SK-N-SH treated with all-trans-retinoic acid at 6 μM for 48 hours (cell line): ENCODE measurements at regions not wholly inside any gene's neighbourhood (a gene's known extent, or its start where the extent isn't known, plus 50 kb on each side); places are given as distances from the start of the nearest gene placed in this dataset.

ENCODE experiments used
- ATAC-seq: fragments of 200-7000 bp; cut with Tn5 transposase; 3 replicates; pipeline ENCODE4 v1.9.1; 2020; ENCODE audit warnings: mild to moderate bottlenecking, moderate library complexity
- ARNTL ChIP-seq: fragments of 450-650 bp; formaldehyde crosslinking; IDR thresholded peaks from 2 replicates; pipeline ENCODE4 v1.5.0; 2020; ENCODE audit warnings: low read depth, mild to moderate bottlenecking, moderate library complexity, borderline replicate concordance
- CSDC2 ChIP-seq: fragments of 250-450 bp; sonication (Bioruptor Pico); IDR thresholded peaks from 2 replicates; pipeline ENCODE4 v1.5.0; 2020; ENCODE audit warnings: mild to moderate bottlenecking, moderate library complexity
- GLIS3 ChIP-seq: fragments of 250-450 bp; sonication (Bioruptor Pico); IDR thresholded peaks from 2 replicates; pipeline ENCODE4 v1.5.0; 2020; ENCODE audit warnings: mild to moderate bottlenecking, moderate library complexity
- ISL1 ChIP-seq: fragments of 250-450 bp; sonication (Bioruptor Pico); IDR thresholded peaks from 2 replicates; pipeline ENCODE4 v2.1.2; 2022; ENCODE audit warnings: mild to moderate bottlenecking, moderate library complexity
- OSR1 ChIP-seq: fragments of 250-450 bp; sonication (Bioruptor Pico); IDR thresholded peaks from 2 replicates; pipeline ENCODE4 v1.8.0; 2022; ENCODE audit warnings: moderate library complexity, mild to moderate bottlenecking, inconsistent platforms
- PPARA ChIP-seq: fragments of 250-450 bp; sonication (Bioruptor Pico); IDR thresholded peaks from 2 replicates; pipeline ENCODE4 v1.5.0; 2020; ENCODE audit warnings: mild to moderate bottlenecking, borderline replicate concordance
- RARB ChIP-seq: fragments of 250-450 bp; sonication (Bioruptor Pico); IDR thresholded peaks from 2 replicates; pipeline ENCODE4 v1.8.0; 2021; ENCODE audit warnings: mild to moderate bottlenecking, moderate library complexity
- SNAI2 ChIP-seq: fragments of 250-450 bp; sonication (Bioruptor Pico); IDR thresholded peaks from 2 replicates; pipeline ENCODE4 v1.5.0; 2020; ENCODE audit warnings: mild to moderate bottlenecking, moderate library complexity
- TCF4 ChIP-seq: fragments of 250-450 bp; sonication (Bioruptor Pico); IDR thresholded peaks from 2 replicates; pipeline ENCODE4 v1.8.0; 2021; ENCODE audit warnings: mild to moderate bottlenecking, moderate library complexity, borderline replicate concordance
- TOX ChIP-seq: fragments of 250-450 bp; sonication (Bioruptor Pico); IDR thresholded peaks from 2 replicates; pipeline ENCODE4 v1.8.0; 2021; ENCODE audit warnings: mild to moderate bottlenecking, moderate library complexity, borderline replicate concordance
- ZC3H10 ChIP-seq: fragments of 250-450 bp; sonication (Bioruptor Pico); IDR thresholded peaks from 2 replicates; pipeline ENCODE4 v1.5.1; 2021; ENCODE audit warnings: mild to moderate bottlenecking, moderate library complexity
- ZFP30 ChIP-seq: fragments of 450-650 bp; formaldehyde crosslinking; IDR thresholded peaks from 2 replicates; pipeline ENCODE4 v1.5.0; 2022; ENCODE audit warnings: mild to moderate bottlenecking, moderate library complexity
- ZNF565 ChIP-seq: fragments of 450-650 bp; formaldehyde crosslinking; conservative IDR thresholded peaks from 2 replicates; pipeline ENCODE4 v1.5.0; 2020; ENCODE audit warnings: low read depth, mild to moderate bottlenecking, moderate library complexity
- ZNF8 ChIP-seq: fragments of 450-650 bp; formaldehyde crosslinking; IDR thresholded peaks from 2 replicates; pipeline ENCODE4 v1.5.0; 2020; ENCODE audit warnings: mild to moderate bottlenecking, moderate library complexity
- TF ChIP-seq, protein P1 (sequence below): fragments of 250-450 bp; sonication (Bioruptor Pico); IDR thresholded peaks from 2 replicates; pipeline ENCODE4 v1.5.1; 2020; ENCODE audit warnings: low read depth, mild to moderate bottlenecking, moderate library complexity
- TF ChIP-seq, protein P2 (sequence below): fragments of 250-450 bp; sonication (Bioruptor Pico); IDR thresholded peaks from 2 replicates; pipeline ENCODE4 v1.5.0; 2020; ENCODE audit warnings: mild to moderate bottlenecking, moderate library complexity
- TF ChIP-seq, protein P3 (sequence below): fragments of 250-450 bp; sonication (Bioruptor Pico); IDR thresholded peaks from 2 replicates; pipeline ENCODE4 v1.5.1; 2021; ENCODE audit warnings: mild to moderate bottlenecking, moderate library complexity

DNA sequence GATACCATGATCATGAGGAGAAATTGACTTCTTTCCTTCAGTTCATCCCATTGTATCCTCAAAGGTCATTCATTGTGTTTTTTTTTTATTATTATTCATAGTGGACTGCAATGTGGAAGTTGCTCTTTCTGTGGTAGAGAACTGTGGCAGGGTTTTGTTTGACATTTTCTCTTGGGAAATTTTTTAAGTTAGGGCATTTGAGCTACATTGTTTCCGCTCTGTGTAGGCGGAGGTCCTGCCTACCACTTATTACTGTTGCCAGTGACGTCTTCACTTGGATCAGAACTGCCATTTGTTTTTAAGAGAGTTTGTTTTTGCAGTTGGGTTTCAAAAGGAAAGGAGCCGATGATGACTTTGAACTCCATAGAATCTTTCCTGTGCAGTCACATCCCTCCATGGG is 287.4 kb upstream of the FMN2 start:
- no peak for TF ChIP-seq TCF4 (CRISPR knock-in tag)
- TF ChIP-seq CSDC2 (CRISPR knock-in tag): no peak
- TF ChIP-seq ZFP30 (CRISPR knock-in tag): no peak
- TF ChIP-seq, protein P1, sequence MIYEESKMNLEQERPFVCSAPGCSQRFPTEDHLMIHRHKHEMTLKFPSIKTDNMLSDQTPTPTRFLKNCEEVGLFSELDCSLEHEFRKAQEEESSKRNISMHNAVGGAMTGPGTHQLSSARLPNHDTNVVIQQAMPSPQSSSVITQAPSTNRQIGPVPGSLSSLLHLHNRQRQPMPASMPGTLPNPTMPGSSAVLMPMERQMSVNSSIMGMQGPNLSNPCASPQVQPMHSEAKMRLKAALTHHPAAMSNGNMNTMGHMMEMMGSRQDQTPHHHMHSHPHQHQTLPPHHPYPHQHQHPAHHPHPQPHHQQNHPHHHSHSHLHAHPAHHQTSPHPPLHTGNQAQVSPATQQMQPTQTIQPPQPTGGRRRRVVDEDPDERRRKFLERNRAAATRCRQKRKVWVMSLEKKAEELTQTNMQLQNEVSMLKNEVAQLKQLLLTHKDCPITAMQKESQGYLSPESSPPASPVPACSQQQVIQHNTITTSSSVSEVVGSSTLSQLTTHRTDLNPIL: no peak
- TF ChIP-seq SNAI2 (CRISPR knock-in tag): no peak
- TF ChIP-seq OSR1: no peak
- TF ChIP-seq PPARA (CRISPR knock-in tag): no peak
- TF ChIP-seq GLIS3: no peak
- no peak for TF ChIP-seq ISL1 (CRISPR knock-in tag)
- TF ChIP-seq RARB (CRISPR knock-in tag): no peak
- TF ChIP-seq, protein P2, sequence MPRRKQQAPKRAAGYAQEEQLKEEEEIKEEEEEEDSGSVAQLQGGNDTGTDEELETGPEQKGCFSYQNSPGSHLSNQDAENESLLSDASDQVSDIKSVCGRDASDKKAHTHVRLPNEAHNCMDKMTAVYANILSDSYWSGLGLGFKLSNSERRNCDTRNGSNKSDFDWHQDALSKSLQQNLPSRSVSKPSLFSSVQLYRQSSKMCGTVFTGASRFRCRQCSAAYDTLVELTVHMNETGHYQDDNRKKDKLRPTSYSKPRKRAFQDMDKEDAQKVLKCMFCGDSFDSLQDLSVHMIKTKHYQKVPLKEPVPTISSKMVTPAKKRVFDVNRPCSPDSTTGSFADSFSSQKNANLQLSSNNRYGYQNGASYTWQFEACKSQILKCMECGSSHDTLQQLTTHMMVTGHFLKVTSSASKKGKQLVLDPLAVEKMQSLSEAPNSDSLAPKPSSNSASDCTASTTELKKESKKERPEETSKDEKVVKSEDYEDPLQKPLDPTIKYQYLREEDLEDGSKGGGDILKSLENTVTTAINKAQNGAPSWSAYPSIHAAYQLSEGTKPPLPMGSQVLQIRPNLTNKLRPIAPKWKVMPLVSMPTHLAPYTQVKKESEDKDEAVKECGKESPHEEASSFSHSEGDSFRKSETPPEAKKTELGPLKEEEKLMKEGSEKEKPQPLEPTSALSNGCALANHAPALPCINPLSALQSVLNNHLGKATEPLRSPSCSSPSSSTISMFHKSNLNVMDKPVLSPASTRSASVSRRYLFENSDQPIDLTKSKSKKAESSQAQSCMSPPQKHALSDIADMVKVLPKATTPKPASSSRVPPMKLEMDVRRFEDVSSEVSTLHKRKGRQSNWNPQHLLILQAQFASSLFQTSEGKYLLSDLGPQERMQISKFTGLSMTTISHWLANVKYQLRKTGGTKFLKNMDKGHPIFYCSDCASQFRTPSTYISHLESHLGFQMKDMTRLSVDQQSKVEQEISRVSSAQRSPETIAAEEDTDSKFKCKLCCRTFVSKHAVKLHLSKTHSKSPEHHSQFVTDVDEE (CRISPR knock-in tag): no peak
- TF ChIP-seq, all 23 proteins: peak for 0
- ATAC-seq: no peak

DNA sequence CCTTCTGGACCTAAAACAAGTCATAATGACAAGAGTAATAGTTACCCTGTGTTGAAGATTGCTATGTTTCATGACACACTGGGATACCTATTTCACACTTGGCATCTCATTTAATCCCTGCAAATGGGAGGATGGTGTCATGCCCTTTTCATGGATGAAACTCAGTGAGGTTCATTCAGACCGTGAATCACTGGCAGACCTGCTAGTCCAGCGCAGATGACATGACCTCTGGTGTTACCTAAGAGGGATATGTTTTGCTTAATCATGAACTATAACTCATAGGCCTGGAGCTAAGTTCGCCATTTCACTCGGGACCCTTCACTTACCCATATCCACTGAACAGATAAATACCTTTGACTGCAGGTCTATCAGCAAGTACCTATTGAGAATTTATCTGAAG is 286.6 kb upstream of the FMN2 start:
- TF ChIP-seq ARNTL (CRISPR knock-in tag) (no peak), SNAI2 (CRISPR knock-in tag) (no peak), PPARA (CRISPR knock-in tag) (no peak)
- TF ChIP-seq, protein P3, sequence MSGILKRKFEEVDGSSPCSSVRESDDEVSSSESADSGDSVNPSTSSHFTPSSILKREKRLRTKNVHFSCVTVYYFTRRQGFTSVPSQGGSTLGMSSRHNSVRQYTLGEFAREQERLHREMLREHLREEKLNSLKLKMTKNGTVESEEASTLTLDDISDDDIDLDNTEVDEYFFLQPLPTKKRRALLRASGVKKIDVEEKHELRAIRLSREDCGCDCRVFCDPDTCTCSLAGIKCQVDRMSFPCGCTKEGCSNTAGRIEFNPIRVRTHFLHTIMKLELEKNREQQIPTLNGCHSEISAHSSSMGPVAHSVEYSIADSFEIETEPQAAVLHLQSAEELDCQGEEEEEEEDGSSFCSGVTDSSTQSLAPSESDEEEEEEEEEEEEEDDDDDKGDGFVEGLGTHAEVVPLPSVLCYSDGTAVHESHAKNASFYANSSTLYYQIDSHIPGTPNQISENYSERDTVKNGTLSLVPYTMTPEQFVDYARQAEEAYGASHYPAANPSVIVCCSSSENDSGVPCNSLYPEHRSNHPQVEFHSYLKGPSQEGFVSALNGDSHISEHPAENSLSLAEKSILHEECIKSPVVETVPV (CRISPR knock-in tag): no peak
- no peak for ATAC-seq

DNA sequence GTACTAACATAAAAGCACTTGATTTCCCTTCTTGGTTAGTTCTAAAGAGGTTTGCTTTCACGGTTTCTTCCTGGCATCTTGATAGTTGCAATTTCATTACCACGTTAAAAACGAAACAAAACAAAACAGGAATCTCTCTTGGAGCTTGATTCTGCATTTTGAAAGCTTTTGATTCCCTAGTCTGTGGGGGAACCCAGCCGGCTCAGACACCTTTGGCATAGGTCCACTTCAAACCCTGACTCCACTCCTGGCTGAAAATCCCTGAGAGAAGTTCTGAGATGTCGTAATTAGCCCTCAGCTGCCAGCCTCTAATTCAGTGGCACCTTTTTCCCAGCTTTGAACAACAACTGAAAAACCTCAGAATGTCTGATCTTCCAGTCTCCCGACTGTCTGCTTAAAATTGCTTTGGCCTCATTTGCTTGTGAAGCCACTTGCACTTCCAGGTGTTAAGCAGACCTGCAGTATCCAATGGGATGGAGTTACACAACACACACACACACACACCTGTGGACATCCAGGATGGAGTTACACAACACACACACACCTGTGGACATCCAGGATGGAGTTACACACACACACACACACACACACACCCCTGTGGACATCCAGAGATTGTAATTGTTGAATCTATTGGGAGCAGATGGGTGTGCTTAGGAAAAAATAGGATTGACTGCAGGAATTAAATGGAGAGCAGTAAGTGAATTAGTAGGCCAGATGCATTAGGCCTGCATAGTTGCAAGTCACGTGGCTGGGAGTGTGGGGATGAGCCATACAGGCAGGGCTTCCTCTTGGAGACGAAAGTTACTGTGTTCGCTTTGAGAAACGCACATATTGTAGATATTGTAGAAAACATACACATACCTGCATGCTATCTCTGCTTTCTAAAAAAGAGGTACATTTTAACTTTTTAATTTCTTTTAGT is 285.6 kb upstream of the FMN2 start:
- ATAC-seq: no peak; the same call in 2 of the 3 replicates
- no peak for TF ChIP-seq RARB (CRISPR knock-in tag)
- TF ChIP-seq, protein P2 (CRISPR knock-in tag): peak; percentile 31; the same call in 1 of the 2 replicates

DNA sequence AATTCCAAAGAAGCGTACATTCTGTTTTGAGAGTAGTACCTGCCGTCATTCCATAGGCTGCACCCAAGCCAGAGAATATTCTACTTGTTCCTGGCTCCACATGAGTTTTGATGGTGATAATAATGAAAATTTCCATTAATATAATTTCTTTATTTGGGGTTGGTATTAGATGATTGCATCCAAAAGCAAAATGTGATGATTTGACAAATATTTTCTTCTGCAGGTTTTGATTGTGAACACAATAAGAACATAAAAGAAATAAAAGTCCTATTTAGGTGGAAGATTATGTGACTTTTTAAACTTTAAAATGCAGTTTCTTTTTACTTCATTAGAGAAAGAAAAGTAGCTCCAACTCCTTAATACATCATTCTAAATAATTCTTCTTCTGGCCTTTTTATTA is 284.8 kb upstream of the FMN2 start:
- no peak for TF ChIP-seq RARB (CRISPR knock-in tag)
- TF ChIP-seq ZNF8 (CRISPR knock-in tag): no peak
- TF ChIP-seq PPARA (CRISPR knock-in tag): no peak
- no peak for TF ChIP-seq TOX (CRISPR knock-in tag)
- no peak for TF ChIP-seq GLIS3
- TF ChIP-seq ZC3H10 (CRISPR knock-in tag): no peak
- TF ChIP-seq, protein P3 (CRISPR knock-in tag): no peak
- no peak for TF ChIP-seq TCF4 (CRISPR knock-in tag)
- TF ChIP-seq ZNF565 (CRISPR knock-in tag): no peak
- TF ChIP-seq, protein P1: no peak
- ATAC-seq: no peak
